ENCODE measurements at regions not wholly inside any gene's neighbourhood (a gene's known extent, or its start where the extent isn't known, plus 50 kb on each side); places are given as distances from the start of the nearest gene placed in this dataset.

DNA sequence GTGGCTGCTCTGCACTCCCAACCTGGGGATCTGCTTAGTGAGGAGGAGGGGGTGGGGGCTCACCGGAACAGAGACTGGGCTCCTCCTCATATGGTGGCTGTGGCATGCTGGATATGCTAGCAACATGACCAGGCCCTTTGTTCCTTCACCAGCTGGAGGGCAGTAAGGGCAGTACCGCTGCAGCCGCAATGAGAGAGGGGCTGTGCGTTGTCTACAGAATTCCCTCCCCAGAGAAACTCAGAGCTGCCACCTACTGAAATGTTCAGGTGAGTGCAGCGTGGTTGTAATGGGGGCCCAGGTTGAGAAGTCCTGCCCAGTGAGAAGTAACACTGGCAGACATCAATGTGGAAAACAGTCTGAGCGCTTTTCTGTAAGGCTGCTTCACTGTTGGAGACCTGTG is 1211.9 kb upstream of the NXPH2 start:
- no peak for TF ChIP-seq POLR2AphosphoS5 (IDR thresholded peaks at IDR 0.05; ENCODE audit: borderline replicate concordance, low read depth, low read length)
- no peak for TF ChIP-seq EZH2 (IDR thresholded peaks at IDR 0.05)
- no peak for TF ChIP-seq FOXP2 (optimal IDR thresholded peaks at IDR 0.05; ENCODE audit: control extremely low read depth, extremely low read length, insufficient read depth)
